ENCODE measurements at regions not wholly inside any gene's neighbourhood (a gene's known extent, or its start where the extent isn't known, plus 50 kb on each side); places are given as distances from the start of the nearest gene placed in this dataset.
A peak's percentile ranks its signal among the peaks of the same experiment; 100 is the strongest.

- H3K36me3 ChIP-seq (ENCODE audit: control insufficient read depth, insufficient read depth, low read length), result no peaks in the 10 kb centered on the region
- no peaks in the 10 kb centered on the region for H3K27me3 ChIP-seq (ENCODE audit: control insufficient read depth, insufficient read depth, low read length)
- no peak for DNase-seq
- WGBS (ENCODE audit: insufficient coverage), result 68% methylated on average over 5 of the region's 5 CpGs
- H3K9me3 ChIP-seq (replicated peaks; ENCODE audit: control insufficient read depth, low read depth, low read length), result no peaks in the 10 kb centered on the region
- H3K4me1 ChIP-seq (ENCODE audit: control insufficient read depth, insufficient read depth, low read length), result peaks cover 46% of the 10 kb centered on the region
- peak overlapping the region; percentile 1 for H3K27ac ChIP-seq (ENCODE audit: low read length)
- H3K4me3 ChIP-seq (ENCODE audit: low read length), result no peak overlapping the region
These were observed 366.2 kb downstream of the TNS1 start for GRCh38 chr2:217636578-217636977.

- H3K27ac ChIP-seq (ENCODE audit: low read length), result no peak overlapping the region
- H3K9me3 ChIP-seq (replicated peaks; ENCODE audit: control insufficient read depth, low read depth, low read length), result no peaks in the 10 kb centered on the region
- WGBS (ENCODE audit: insufficient coverage), result 50% methylated on average over 1 of the region's 1 CpG
- H3K4me1 ChIP-seq (ENCODE audit: control insufficient read depth, insufficient read depth, low read length), result peaks cover 57% of the 10 kb centered on the region
- no peak for DNase-seq
- no peak overlapping the region for H3K4me3 ChIP-seq (ENCODE audit: low read length)
- no peaks in the 10 kb centered on the region for H3K36me3 ChIP-seq (ENCODE audit: control insufficient read depth, insufficient read depth, low read length)
- no peaks in the 10 kb centered on the region for H3K27me3 ChIP-seq (ENCODE audit: control insufficient read depth, insufficient read depth, low read length)
These were observed 367.9 kb downstream of the TNS1 start for GRCh38 chr2:217634871-217635270.

- H3K27ac ChIP-seq (ENCODE audit: low read length), result no peak overlapping the region
- DNase-seq, result peak; percentile 90
- 0% methylated on average over 1 of the region's 1 CpG for WGBS (ENCODE audit: insufficient coverage)
These were observed 370.8 kb downstream of the TNS1 start for GRCh38 chr2:217632043-217632442.

GRCh38 chr2:217631115-217631514, 371.7 kb downstream of the TNS1 start:
- 51% methylated on average over 9 of the region's 10 CpGs for WGBS (ENCODE audit: insufficient coverage)
- Histone ChIP-seq H3K4me1 (ENCODE audit: control insufficient read depth, insufficient read depth, low read length) (peaks cover 63% of the 10 kb centered on the region), H3K27me3 (ENCODE audit: control insufficient read depth, insufficient read depth, low read length) (no peaks in the 10 kb centered on the region), H3K27ac (ENCODE audit: low read length) (peak overlapping the region; percentile 14), H3K9me3 (replicated peaks; ENCODE audit: control insufficient read depth, low read depth, low read length) (no peaks in the 10 kb centered on the region), H3K36me3 (ENCODE audit: control insufficient read depth, insufficient read depth, low read length) (no peaks in the 10 kb centered on the region), H3K4me3 (ENCODE audit: low read length) (no peak overlapping the region)
- DNase-seq, result no peak

More at GRCh38 chr2:217632043-217632442, 370.8 kb downstream of the TNS1 start:
- H3K9me3 ChIP-seq (replicated peaks; ENCODE audit: control insufficient read depth, low read depth, low read length), result no peaks in the 10 kb centered on the region
- peaks cover 69% of the 10 kb centered on the region for H3K4me1 ChIP-seq (ENCODE audit: control insufficient read depth, insufficient read depth, low read length)
- H3K4me3 ChIP-seq (ENCODE audit: low read length), result no peak overlapping the region
- H3K36me3 ChIP-seq (ENCODE audit: control insufficient read depth, insufficient read depth, low read length), result no peaks in the 10 kb centered on the region
- no peaks in the 10 kb centered on the region for H3K27me3 ChIP-seq (ENCODE audit: control insufficient read depth, insufficient read depth, low read length)

GRCh38 chr2:217629347-217629746, 373.4 kb downstream of the TNS1 start:
- Histone ChIP-seq H3K27ac (ENCODE audit: low read length) (no peak overlapping the region), H3K27me3 (ENCODE audit: control insufficient read depth, insufficient read depth, low read length) (no peaks in the 10 kb centered on the region), H3K9me3 (replicated peaks; ENCODE audit: control insufficient read depth, low read depth, low read length) (no peaks in the 10 kb centered on the region), H3K4me3 (ENCODE audit: low read length) (no peak overlapping the region), H3K4me1 (ENCODE audit: control insufficient read depth, insufficient read depth, low read length) (peaks cover 66% of the 10 kb centered on the region), H3K36me3 (ENCODE audit: control insufficient read depth, insufficient read depth, low read length) (no peaks in the 10 kb centered on the region)
- DNase-seq, result no peak

GRCh38 chr2:217628061-217628460, 374.7 kb downstream of the TNS1 start:
- no peak overlapping the region for H3K27ac ChIP-seq (ENCODE audit: low read length)
- no CpG with 5 or more reads among the region's 2 CpGs for WGBS (ENCODE audit: insufficient coverage)

GRCh38 chr2:217626926-217627325, 375.9 kb downstream of the TNS1 start:
- H3K4me1 ChIP-seq (ENCODE audit: control insufficient read depth, insufficient read depth, low read length), result peaks cover 62% of the 10 kb centered on the region
- H3K9me3 ChIP-seq (replicated peaks; ENCODE audit: control insufficient read depth, low read depth, low read length), result no peaks in the 10 kb centered on the region
- H3K27ac ChIP-seq (ENCODE audit: low read length), result no peak overlapping the region
- H3K36me3 ChIP-seq (ENCODE audit: control insufficient read depth, insufficient read depth, low read length), result no peaks in the 10 kb centered on the region
- DNase-seq, result no peak
- no peak overlapping the region for H3K4me3 ChIP-seq (ENCODE audit: low read length)
- no peaks in the 10 kb centered on the region for H3K27me3 ChIP-seq (ENCODE audit: control insufficient read depth, insufficient read depth, low read length)
- WGBS (ENCODE audit: insufficient coverage), result no CpG with 5 or more reads among the region's 5 CpGs

More at GRCh38 chr2:217628061-217628460, 374.7 kb downstream of the TNS1 start:
- H3K4me1 ChIP-seq (ENCODE audit: control insufficient read depth, insufficient read depth, low read length), result peaks cover 58% of the 10 kb centered on the region
- H3K36me3 ChIP-seq (ENCODE audit: control insufficient read depth, insufficient read depth, low read length), result no peaks in the 10 kb centered on the region
- H3K4me3 ChIP-seq (ENCODE audit: low read length), result no peak overlapping the region
- no peaks in the 10 kb centered on the region for H3K27me3 ChIP-seq (ENCODE audit: control insufficient read depth, insufficient read depth, low read length)
- DNase-seq, result no peak
- H3K9me3 ChIP-seq (replicated peaks; ENCODE audit: control insufficient read depth, low read depth, low read length), result no peaks in the 10 kb centered on the region

GRCh38 chr2:217625557-217626169, 377.1 kb downstream of the TNS1 start:
- Histone ChIP-seq H3K27ac (ENCODE audit: low read length) (peak overlapping the region; percentile 74), H3K4me1 (ENCODE audit: control insufficient read depth, insufficient read depth, low read length) (peaks cover 63% of the 10 kb centered on the region), H3K9me3 (replicated peaks; ENCODE audit: control insufficient read depth, low read depth, low read length) (no peaks in the 10 kb centered on the region), H3K36me3 (ENCODE audit: control insufficient read depth, insufficient read depth, low read length) (no peaks in the 10 kb centered on the region), H3K4me3 (ENCODE audit: low read length) (no peak overlapping the region), H3K27me3 (ENCODE audit: control insufficient read depth, insufficient read depth, low read length) (no peaks in the 10 kb centered on the region)
- peak; percentile 93 for DNase-seq
- WGBS (ENCODE audit: insufficient coverage), result 0% methylated on average over 1 of the region's 4 CpGs

GRCh38 chr2:217623281-217623912, 379.4 kb downstream of the TNS1 start:
- H3K4me1 ChIP-seq (ENCODE audit: control insufficient read depth, insufficient read depth, low read length), result peaks cover 46% of the 10 kb centered on the region
- H3K9me3 ChIP-seq (replicated peaks; ENCODE audit: control insufficient read depth, low read depth, low read length), result no peaks in the 10 kb centered on the region
- no CpG with 5 or more reads among the region's 2 CpGs for WGBS (ENCODE audit: insufficient coverage)
- H3K4me3 ChIP-seq (ENCODE audit: low read length), result no peak overlapping the region
- H3K36me3 ChIP-seq (ENCODE audit: control insufficient read depth, insufficient read depth, low read length), result no peaks in the 10 kb centered on the region
- peak overlapping the region; percentile 91 for H3K27ac ChIP-seq (ENCODE audit: low read length)
- H3K27me3 ChIP-seq (ENCODE audit: control insufficient read depth, insufficient read depth, low read length), result no peaks in the 10 kb centered on the region
- DNase-seq, result no peak

- 23% methylated on average over 4 of the region's 9 CpGs for WGBS (ENCODE audit: insufficient coverage)
- H3K27me3 ChIP-seq (ENCODE audit: control insufficient read depth, insufficient read depth, low read length), result no peaks in the 10 kb centered on the region
- no peak overlapping the region for H3K4me3 ChIP-seq (ENCODE audit: low read length)
- DNase-seq, result peak; percentile 98
- H3K4me1 ChIP-seq (ENCODE audit: control insufficient read depth, insufficient read depth, low read length), result peaks cover 50% of the 10 kb centered on the region
- peak overlapping the region; percentile 91 for H3K27ac ChIP-seq (ENCODE audit: low read length)
- H3K9me3 ChIP-seq (replicated peaks; ENCODE audit: control insufficient read depth, low read depth, low read length), result no peaks in the 10 kb centered on the region
- no peaks in the 10 kb centered on the region for H3K36me3 ChIP-seq (ENCODE audit: control insufficient read depth, insufficient read depth, low read length)
These were observed 380.4 kb downstream of the TNS1 start for GRCh38 chr2:217622205-217623060.

Measured in muscle of leg (tissue), 3 donors.